ENCODE measurements at regions not wholly inside any gene's neighbourhood (a gene's known extent, or its start where the extent isn't known, plus 50 kb on each side); places are given as distances from the start of the nearest gene placed in this dataset.

DNA sequence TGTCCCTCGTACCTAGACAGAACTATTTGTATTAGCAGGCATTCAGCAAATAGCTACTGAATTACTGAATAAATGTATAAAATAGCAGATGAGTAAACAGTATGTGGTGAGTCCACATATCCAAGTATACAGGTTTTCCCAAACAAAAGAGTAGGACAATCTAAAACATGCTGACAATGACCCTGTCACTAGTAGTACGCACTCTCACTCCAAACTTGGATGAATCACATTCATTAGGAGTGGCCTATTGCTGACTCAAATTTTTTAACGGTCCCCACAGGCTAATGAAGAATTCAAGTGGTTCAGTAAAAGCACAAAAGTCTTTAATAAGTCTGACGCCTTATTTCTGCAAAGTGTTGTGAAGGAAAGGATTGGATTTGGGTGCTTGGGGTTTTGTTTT, 449.3 kb upstream of the THBS1 start:
- DNase-seq, result no peak

DNA sequence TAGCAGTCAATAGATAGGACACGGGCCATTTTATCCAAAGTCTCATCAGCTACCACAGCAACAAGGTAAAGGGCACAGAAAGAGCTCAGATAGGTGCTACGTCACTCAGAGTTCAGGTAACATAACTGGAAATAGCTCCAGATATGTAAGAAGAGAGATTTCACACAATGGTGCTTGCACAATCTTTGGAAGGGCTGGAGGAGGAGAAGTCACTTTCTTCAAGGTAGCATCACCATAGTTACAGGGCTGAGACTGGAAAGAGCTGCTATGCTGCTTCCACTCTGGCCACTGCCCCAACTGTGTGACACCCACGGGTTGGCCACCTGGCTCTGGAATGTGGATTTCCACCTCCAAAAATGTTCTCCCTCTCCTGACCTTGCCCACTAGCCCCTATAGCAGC, 448.8 kb upstream of the THBS1 start:
- no peak for DNase-seq

DNA sequence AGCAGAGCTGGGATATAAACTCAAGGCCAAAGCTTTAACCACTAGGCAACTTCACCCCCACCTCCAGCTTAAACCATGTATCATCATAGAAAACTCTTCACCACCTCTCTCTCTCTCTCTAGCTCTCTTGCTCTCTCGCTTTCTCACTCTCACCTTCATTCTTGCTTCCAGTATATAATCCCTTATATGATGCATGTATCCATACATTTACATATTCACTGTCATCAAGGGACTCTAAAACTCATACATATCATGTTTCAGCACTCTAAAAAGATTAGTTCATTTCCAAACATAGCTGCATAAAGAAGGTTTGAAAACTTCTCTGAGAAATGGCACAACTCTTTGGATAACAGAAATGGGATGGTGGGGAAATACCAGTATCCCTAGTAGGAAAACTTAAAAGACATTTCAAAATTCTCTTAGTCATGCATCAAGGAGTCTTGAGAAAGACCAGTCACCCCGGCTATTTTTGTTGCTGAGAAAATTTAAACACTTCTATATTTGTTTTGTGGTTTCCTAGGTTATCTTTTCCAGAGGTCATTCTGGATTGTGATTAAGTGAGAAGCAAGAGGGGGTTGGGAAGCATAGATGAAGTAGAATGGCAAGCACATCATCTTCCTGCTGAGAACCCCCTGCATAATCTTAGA, 447.8 kb upstream of the THBS1 start:
- DNase-seq, result no peak

DNA sequence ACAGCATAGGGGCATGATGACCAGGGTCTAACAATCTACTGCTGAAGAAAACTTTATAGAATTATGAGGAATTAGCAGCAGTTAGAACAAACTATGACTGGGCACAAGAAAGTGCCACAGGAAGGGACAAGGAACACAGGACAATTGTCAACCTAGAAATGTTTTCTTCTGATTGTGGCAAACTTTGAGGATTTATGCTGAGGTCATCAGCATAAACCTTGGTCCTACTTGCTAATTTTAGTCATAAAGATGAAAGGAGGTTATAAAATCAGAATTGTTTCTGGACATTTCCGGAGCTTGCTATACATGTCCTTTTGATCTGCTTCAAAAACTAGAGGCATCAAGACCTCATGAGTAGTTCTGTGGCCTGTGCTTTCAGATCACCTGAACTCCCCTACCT, 446.6 kb upstream of the THBS1 start:
- no peak for DNase-seq

DNA sequence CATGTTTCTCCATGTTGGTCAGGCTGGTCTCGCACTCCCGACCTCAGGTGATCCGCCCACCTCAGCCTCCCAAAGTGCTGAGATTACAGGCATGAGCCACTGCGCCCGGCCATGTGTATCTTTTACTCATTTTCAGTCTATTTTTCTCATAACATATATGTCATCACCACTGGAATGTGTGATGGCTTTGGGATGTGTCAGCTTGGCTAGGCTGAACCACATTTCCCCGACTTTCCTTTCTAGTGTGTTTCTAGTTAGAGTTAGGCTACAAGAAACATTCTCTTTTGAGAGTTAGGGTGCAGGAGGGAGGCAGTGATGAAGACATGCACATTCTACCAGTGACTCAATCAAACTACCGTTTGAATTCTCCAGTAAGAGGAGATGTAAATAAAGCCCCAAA, 444.9 kb upstream of the THBS1 start:
- no peak for DNase-seq

DNA sequence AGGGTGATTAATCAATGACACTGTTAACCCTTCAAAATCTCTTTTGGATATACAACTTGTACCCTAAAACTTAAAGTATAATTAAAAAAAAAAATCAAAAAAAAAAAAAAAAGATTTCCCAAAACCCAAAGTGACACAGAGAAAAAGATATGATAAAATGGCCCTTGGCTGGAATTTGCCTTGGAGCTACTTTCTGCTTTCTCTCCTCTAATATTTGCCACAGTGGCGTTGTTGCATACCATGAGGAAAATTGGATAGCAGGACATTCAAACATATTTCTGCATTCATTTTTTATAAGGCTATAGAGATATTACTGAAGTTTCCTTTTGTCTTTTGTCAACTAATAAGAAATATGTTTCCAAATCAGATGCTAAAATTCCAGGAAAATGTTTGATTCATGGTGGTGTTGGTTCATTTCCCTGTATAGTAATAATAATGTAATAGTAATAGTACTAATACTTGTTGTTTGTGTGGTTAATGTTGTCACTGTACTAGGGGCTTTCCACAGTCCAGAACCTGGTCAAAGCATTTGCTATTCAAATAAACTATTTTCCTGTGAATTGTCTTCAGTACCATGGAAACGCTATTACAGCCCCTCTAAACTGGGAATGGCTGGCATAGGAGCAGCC, 441.3 kb upstream of the THBS1 start:
- no peak for DNase-seq

DNA sequence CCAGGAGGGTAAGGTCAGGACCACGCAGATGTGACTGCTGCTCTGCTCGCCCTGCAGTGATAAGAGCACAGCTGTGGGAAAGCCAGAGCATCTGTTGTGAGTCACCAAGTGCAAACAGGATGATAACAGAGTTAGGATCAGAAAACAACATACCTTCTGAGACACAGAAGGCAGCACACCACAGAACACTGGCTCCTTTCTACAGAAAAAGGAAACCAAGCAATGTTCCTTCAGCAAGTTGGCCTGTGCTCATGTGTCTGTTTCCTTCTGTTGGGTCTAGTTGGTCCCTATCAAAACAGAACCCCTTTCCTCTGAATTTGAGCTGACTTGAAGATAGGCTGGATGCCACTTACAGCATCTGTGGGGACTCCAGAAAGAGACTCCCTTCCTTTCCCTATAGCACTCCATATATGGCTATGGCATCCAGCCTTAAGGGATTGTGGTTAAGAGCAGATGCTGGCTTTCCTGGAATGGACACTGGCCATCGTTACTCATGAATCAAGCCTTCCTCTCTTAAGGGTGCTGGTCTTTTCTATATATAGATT, 440.7 kb upstream of the THBS1 start:
- peak; percentile 53 for DNase-seq

DNA sequence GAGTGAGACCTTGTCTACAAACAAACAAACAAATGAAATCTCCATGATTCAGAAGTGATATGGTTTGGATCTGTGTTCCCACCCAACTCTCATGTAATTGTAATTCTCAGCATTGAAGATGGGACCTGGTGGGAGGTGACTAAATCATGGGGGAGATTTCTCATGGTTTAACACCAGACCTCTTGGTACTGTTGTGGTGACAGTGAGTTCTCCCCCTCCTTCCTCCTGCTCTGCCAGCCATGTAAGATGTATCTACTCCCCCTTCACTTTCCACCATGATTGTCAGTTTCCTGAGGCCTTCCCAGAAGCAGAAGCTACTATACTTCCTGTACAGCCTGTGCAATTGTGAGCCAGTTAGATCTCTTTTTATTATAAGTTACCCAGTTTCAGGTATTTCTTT, 438.4 kb upstream of the THBS1 start:
- DNase-seq, result no peak

DNA sequence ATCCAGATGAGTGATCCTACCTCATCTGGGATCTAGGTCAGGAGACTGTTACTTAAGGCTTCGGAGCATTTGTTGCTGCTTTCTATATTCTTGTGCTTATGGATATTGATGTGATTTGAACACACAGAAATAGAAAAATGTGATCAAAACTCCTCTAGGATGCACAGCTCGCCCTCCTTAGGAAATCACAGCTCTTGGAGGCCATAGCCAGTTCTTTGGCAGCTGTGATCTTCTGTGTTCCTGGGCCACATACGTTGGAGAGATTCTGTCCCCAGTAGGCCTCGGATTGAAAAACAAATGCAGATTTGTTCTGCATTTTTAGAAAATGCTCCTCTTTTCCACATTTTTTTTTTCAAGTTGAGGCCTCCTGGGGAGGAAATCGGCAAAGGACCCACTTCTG, 437.4 kb upstream of the THBS1 start:
- no peak for DNase-seq

DNA sequence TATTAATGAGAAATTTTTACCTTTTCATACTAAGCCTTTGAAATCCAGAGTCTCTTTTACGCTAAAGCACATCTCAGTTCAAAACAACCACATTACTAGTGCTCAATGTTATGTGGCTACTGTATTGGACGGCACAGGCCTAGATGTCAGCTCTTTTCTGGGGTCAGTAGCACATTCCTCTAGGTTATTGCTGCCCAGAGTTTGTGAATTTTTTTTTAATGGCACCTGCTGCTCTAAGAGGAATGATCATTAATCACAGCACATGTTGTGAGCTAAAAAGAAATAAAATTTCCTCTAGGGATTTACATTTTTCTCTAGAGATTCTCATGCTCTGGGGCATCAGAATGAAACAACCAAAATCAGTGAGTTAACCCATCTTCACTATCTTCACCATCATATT, 436.8 kb upstream of the THBS1 start:
- no peak for DNase-seq

DNA sequence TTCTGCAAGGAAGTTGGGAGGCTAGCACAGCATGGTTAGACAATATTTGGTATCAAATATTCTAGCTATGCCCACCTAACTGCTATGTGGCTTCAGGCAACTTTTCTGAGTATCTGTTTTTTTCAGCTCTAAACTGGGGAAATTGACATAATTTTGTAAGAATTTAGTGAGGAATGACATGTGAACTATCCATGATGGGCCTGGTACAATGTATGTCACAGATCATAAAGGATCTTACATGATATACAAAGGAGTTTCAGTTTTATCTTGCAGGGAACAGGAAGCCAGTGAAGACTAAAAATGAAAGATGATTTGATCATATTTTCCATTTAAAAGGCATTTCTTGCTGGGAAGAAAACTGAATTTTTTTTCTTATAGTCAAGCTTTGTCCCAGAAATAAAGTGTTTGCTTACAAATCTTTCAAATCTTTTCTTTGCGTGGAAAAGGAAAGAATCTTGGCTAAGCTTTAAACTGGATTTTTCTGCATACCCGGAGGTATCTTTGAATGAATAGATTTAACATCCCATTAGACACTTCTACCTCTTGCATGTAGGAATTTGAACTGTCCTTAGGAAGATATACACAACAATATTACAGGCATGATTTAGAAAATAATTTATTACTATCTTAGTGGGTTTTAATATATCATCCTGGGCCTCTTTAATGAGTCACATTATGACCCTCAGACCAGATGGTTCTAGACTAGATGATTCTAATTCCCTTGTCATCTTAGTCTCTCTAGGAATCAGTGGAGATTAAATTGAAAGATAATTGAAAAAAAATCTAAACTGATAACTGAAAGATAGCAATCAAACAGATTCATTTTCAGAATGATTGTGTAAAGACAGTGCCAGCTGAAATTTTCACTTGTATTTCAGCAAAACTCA, 436.0 kb upstream of the THBS1 start:
- no peak for DNase-seq

DNA sequence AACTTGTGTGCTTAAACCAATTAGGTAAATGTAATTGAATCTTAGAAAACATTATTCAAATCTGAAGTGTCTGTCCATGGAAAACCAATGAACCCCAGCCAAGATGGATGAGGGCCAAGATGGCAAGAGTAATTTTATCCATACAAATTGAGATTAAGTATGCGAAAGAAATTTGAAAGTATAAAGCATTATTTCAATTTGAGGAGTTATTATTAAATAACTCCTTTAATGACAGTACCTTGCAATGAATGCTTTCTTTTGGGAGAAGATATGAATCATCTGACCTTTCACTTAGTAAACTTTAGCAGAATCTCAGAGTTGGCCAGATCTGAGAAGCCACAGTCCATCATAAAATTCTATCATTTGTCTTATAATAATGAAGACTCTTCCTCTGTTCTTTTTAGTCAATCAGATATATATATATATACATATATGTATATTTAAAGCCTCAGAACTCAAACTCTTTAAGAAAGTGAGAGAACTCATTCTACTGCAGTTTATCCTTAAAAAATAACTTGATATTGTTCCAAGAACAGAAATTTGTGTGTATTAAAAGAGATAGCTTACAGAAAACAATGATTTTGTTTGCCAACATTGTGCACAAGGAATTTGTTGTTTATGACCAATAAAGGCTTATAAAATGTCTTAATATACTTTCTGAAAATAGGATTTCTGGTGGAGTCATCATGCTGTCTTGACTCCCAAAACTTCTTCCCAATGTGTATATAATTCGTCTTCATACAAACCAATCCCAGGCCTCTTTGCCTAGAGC, 434.8 kb upstream of the THBS1 start:
- no peak for DNase-seq

DNA sequence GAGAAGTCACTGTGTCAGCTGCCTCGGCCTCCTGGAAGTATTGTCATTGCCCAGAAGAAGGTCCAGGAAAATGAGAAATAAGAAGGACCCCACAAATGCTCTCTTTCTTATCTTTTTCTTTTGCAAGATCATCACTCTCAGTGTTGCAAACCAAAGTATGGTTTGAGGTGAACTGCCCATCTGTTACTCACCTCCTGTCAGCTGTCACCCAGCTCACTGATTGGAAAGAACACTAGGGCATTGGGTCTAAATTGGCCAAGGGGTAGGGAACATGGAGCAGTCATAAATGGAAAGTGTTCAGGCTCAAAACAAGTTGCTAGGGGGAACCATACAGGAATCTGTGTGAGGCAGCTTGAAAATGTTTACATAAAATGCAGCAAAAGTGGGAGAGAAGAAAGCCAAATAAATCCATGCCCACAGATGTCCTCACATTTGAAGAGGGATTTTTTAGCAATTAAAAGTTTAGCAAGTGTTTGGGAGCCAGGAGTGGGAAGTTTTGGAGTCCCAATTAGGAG, 431.2 kb upstream of the THBS1 start:
- DNase-seq, result peak; percentile 13

DNA sequence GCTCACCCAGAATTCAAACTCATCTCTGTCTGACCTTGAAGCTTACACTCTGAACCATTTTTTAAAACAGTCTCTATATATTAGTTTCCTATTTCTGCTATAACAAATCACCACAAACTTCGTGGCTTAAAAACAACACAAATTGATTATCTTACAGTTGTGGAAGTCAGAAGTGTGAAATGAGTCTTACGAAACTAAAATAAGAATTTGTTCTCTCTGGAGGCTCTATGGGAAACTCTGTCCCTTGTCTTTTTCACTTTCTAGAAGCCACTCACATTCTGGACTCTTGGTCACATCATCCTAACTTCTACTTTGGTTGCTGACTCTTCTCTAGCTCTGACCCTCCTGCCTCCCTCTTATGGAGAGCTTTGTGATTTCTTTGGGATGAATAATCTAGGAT, 429.3 kb upstream of the THBS1 start:
- DNase-seq, result no peak

DNA sequence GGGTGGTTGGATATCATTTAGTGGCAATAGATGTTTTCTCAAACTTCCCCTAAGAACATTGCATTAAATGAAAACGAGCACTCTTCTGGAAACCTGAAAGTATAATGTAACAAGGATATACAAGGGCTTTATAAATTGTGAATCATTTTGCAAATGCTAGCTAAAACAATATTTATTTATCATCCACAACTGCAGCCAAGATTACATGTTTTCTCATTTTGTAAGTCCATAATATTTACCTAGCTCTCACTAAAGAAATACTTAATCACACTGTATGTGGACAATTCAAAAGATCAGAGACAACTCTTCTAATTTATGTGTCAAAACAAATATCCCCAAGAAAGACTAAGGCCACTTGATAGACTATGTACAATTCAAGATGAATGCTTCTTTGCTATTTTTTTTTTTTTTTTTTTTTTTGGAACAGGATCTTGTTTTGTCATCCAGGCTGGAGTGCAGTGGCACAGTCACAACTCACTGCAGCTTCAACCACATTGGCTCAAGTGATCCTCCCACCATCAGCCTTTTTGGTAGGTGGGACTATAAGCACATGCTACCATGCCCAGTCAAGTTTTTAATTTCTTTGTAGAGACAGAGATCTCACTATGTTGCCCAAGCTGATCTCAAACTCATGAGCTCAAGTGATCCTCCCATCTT, 427.7 kb upstream of the THBS1 start:
- DNase-seq, result no peak

DNA sequence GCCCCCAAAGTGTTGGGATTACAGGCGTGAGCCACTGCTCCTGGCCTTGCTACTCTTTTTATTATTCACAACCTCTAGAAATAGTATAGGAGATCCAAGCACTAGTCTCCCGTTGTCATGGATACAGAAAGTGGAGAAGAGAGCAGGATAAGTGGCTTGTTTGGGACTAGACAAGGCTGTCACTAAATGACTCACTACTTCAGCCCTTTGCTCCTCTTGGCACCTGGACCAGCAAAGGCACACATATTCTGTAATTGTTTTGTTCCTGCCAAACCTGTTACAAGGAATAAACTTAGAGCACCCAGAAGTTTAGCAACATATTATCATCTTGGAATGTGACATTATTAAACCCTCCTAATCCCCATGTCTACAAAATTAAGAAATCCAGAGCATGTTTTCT, 427.2 kb upstream of the THBS1 start:
- no peak for DNase-seq

DNA sequence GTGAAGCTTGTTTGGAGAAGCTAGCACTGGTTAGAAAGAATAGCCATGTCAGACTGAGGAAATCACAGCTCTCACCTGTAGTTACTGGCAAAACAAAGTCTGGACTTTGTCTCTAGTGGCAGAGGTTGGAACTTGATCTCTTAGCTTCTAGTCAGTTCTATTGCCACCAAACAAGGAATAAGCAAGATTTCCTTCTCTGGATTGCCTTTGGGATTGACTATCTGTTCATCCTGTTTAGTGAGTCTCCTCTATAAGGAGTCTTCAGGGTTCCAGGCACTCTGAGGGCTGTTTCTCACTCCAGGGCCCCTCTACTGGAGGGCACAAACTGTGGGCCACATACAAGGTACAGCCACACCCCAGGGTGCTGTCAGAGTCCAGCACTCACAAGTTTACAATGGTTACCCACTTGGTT, 426.6 kb upstream of the THBS1 start:
- no peak for DNase-seq

DNA sequence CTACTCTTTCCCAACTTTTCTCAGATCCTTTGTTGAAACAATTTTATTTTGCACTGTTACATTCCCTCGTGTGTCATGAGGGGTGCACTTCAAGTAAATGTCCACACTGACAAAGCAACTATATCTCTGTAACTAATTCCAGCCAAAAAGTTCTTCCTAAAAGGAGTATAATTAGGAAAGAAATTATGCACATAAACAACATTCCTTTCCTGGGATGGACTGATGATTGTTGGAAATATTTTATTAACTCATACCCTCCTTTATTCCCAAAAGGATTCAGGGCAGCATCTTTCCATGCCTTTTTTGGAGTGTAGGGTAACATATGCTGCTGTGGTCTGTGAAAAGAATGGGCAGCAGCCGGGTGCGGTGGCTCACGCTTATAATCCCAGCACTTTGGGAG, 426.1 kb upstream of the THBS1 start:
- DNase-seq, result no peak

DNA sequence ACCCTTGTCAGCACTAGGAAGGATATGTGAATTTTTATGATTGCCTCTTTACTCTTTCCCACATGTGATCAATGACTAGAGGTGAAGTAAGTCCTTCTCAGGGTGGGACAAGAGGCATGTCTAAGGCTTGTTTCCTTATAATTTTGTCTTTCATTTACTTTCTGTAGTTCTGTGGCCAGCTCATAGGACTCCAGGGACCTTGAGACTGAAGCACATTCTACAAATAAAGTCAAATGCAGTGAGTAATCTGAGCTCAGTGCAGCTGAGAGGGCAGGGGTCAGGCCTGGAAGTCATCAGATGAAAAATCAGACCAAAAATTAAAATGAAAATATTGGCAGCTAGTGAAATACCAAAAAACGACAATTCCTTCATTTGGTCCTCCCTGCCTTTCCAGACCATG, 424.7 kb upstream of the THBS1 start:
- DNase-seq, result no peak

DNA sequence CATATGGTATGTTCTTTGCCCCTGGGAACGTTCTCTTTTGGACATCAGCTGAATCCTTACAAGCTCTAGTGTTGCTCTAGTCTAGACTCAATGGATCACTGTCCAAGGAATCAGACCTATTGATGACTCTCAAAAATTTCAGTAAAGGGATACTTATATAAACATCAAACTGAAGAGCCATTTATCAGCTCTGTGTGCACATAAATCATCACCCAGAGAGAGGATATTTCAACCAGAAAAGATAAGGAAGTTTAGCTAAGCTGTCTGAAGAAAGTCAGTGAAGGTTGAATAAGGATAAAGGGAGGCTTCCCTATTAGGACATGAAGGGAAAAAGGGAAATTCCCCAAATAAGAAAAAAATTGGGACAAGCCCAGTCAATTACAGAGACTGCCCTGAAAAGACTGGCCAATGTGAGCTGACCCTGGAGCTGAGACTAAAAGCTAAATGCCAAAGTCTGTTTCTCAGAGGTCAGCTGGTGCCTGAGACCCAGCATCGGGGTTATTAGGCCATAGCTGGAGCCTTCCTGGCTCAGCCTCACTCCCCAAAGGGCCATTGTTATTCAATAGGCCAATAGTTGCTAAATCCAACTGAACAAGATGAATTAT, 424.1 kb upstream of the THBS1 start:
- DNase-seq, result no peak

DNA sequence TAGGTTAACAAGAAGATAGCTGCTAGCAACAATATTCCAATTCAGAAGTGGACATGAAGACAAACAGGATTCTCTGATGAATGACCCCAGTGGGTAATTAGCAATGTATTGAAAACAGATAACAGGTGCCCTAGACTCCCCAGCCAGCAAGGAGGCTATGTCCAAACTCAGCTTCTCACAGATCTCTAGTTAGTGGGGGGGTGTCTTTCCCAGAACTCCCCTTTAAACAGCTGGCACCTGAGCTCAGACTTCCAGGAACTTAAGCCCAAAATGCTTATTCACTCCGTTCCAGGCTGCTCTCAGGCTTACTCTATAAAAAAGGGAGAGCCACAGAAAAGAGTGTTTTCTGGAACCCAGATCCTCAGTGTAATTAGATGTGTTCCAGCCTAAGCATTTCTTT, 423.0 kb upstream of the THBS1 start:
- no peak for DNase-seq

DNA sequence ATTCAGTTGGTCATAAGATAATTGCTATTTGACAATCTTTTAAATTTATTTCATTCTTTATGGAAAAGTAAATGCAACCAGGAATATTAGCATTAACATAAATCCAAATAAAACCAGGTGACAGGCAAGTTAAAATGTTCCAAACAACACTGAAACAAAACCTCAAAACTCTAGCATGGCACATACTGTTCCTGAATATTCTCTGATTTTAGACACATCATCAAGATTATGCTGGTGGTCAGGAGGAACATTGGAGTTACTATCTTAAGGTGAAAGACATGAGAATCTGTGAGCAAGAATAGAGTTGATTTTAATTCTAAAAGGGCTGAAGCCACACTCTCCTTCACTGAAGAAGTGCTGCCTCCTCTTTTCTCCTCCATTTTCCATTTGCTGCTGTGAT, 421.0 kb upstream of the THBS1 start:
- DNase-seq, result no peak
